Fibroblast of villous mesenchyme (primary cell): ENCODE measurements at regions not wholly inside any gene's neighbourhood (a gene's known extent, or its start where the extent isn't known, plus 50 kb on each side); places are given as distances from the start of the nearest gene placed in this dataset.

ENCODE experiments used
- DNase-seq: peaks from one replicate; pipeline ENCODE4 v3.0.0-alpha.2; 2010; ENCODE audit warnings: low read depth
- H3K4me3 ChIP-seq: 2 replicates; pipeline ENCODE4 v1.5.1; 2011; ENCODE audit warnings: low read depth, mild to moderate bottlenecking, low read length
- TF ChIP-seq, protein P1 (sequence below): IDR thresholded peaks from 2 replicates; pipeline ENCODE4 v1.5.1; 2012; ENCODE audit warnings: low read depth, mild to moderate bottlenecking, low read length; ENCODE audit not compliant: insufficient read depth

DNA sequence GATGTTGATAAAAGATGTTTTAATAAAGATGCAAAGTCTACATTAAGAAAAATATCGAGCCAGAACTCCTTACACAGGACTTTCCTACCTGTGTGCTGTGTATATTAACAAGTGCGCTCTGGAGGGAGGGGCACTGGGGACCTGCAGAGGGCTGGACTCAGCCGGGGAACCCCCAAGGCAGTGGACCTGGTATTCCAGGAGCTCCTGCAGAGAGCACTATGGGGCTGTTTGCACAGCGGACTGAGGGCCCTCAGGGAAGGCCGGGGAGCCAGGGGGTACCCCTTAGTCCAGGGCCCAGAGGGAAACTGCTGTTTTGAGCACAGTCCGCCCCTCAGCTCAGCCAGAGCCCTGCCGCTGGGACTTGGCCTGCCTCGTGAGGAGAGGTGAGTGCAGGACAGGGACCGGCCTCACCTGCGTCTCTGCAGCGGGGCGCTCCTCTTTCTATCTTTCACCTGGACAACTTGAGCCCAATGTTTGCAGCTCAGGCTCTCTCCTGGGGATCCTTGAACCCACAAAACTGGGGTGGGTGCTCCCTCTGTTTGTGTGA is 168.4 kb downstream of the ARL4C start:
- TF ChIP-seq, protein P1, sequence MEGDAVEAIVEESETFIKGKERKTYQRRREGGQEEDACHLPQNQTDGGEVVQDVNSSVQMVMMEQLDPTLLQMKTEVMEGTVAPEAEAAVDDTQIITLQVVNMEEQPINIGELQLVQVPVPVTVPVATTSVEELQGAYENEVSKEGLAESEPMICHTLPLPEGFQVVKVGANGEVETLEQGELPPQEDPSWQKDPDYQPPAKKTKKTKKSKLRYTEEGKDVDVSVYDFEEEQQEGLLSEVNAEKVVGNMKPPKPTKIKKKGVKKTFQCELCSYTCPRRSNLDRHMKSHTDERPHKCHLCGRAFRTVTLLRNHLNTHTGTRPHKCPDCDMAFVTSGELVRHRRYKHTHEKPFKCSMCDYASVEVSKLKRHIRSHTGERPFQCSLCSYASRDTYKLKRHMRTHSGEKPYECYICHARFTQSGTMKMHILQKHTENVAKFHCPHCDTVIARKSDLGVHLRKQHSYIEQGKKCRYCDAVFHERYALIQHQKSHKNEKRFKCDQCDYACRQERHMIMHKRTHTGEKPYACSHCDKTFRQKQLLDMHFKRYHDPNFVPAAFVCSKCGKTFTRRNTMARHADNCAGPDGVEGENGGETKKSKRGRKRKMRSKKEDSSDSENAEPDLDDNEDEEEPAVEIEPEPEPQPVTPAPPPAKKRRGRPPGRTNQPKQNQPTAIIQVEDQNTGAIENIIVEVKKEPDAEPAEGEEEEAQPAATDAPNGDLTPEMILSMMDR = no peak
- DNase-seq = no peak
- no peak overlapping the region for H3K4me3 ChIP-seq

DNA sequence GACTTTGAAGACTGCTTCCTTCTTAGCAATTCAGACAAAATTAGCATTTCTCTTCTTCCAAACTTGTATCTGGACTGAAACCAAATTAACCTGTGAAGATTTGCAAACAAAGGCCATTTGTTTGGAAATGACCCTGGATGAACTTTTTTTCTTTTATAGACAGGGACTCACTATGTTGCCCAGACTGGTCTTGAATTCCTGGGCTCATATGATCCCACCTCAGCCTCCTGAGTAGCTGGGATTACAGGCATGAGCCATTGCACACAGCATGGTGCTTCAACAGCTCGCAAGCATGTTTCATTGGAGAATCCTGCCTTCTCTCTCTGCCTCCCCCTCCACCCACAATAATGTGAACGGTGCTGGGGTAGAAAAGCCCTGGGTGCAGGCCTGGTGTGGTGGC is 170.2 kb downstream of the ARL4C start:
- no peak for DNase-seq
- no peak overlapping the region for H3K4me3 ChIP-seq
- TF ChIP-seq, protein P1 = no peak

DNA sequence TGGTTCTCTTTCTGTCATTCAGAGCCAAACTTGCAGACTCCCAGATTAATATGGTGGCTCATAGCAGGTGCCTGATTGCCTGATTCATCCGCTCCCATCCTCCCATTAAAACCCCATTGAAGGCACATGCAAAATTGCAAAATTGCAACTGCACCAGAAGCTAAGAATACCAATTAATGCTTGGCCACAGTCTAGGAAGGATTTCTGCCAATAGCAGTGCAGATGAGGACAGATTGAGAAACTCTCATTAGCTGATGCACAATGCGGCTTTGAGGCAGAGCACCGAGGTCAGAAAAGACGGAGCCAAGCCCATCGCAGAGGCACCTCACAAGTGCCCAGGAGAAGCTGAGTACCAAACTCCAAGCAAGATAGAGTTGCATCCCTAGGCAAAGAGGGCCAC is 172.8 kb downstream of the ARL4C start:
- no peak overlapping the region for H3K4me3 ChIP-seq
- TF ChIP-seq, protein P1 = no peak
- no peak for DNase-seq

DNA sequence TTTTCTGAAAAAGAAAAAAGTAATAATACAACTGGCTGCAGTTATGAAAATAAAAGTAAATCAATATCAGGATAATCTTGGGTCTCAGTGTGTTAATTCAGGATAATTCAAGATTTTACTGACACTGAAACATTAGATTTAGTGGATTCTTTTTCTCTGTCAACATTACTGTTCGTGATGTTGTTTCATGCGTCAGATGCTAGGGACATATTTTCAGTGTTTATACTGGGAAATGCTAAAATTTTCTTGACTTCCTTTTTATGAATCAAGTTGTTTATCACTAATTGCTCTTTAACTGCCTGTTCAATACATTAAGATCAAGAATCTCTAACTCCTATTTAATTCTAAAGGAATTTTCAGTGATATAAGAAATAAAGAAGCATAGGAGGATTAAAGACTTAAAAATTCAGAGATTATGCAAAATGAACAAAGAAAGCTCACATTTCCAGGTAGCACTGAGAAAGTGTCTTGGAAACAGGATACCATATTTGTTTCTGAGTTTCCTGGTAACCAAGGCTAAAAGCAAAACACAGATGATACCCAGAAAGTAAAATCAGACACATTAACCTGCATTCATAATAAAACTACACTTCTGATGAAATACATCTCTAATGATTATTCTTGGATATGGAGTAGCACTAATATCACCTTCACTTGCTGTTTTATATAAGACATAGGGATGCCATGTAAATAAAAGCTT is 174.0 kb downstream of the ARL4C start:
- TF ChIP-seq, protein P1 = no peak
- no peak overlapping the region for H3K4me3 ChIP-seq
- DNase-seq = no peak

DNA sequence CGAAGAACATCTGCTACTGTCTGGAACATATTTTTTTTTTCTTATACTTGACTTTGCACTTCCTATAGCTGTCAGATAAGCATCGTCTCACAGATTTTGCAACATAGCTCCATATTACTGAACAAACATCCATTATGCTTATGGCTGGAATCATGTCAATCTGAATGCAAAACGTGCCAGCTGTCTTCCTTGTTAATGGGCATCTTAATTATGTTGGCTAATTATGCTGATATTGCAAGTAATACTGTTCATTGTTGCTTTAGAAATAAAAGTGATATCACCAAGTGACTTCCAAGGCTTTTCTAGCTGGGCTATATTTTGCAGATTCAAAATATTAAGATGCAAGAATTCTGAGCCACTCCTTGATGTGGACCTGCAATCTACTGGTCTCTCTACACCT is 176.8 kb downstream of the ARL4C start:
- H3K4me3 ChIP-seq = no peak overlapping the region
- no peak for DNase-seq
- TF ChIP-seq, protein P1 = no peak

DNA sequence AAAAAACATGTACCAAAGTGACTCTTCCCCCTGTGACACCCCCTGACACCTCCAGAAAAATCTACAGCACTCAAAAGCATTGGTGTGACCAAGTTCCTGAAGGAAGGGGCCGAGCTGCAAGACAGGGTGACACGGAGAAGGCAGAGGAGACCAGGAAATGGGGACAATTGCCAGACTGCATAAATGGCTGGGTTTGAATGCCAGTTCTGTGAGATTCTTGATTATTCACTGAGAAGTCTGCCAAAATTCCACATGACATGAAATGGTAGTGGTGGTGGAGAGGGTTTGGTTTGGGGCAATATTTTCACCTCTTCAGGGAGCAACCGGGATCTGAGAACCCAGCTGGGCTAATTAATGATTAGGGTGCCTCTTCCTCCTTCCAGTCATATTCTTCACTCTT is 178.5 kb downstream of the ARL4C start:
- DNase-seq = no peak
- TF ChIP-seq, protein P1 = no peak
- H3K4me3 ChIP-seq = no peak overlapping the region

DNA sequence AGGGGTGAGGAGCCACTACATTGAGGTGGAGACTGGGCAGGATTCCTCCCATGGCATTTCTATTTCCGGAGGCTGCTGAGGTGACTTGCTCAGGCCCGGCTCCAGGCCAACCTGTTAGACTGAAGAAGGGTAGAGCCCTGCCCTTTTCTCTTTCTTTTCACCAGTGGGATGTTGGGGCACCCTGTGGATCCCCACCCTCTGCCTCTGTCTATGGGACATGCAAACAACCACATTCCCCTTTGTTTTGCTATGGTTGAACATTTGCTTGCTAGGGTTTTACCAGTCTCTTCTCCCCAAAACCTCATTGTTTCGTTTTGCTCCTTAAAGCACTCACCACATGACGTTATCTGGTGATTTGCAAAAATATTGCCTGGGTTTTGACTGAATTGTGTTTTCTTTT is 183.3 kb downstream of the ARL4C start:
- no peak for DNase-seq
- TF ChIP-seq, protein P1 = no peak
- no peak overlapping the region for H3K4me3 ChIP-seq
